ENCODE measurements at regions not wholly inside any gene's neighbourhood (a gene's known extent, or its start where the extent isn't known, plus 50 kb on each side); places are given as distances from the start of the nearest gene placed in this dataset.
"Not testable (repeated sequence)": the region's sequence is repeated elsewhere in the genome, so short reads cannot be mapped to it uniquely, and the experiment has no call there.

DNA sequence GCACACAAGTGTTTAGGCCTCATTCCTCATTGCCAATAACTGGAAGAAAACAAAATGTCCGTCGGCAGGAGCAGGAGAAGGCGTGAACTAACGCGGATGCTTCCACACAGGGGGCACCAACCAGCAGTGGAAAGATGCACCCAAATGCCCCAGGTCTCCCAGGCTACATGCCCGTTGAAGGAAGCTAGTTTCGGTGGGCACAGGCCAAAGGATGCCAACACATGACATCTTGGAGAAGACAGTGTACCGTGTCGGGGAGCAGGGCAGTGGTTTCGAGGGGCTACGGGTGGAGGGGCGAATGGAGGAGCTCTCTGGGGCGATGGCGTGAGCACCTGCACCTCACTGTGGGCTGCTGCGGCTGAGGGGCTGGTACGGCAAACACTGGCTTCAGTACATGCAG lies 64.7 kb upstream of the MUC20 start:
- POLR2A ChIA-PET (ENCODE audit: low non-redundant PET); H3K27me3 ChIP-seq (replicated peaks; ENCODE audit: insufficient read depth, low read depth, low read length, poor library complexity); BruUV-seq (replicated peaks); H3K4me3 ChIP-seq (ENCODE audit: low read depth, low read length, poor library complexity, severe bottlenecking); H3K4me1 ChIP-seq (ENCODE audit: insufficient read depth, low read length, poor library complexity, severe bottlenecking); H3K36me3 ChIP-seq (ENCODE audit: insufficient read depth, low read length, poor library complexity, severe bottlenecking); CTCF ChIA-PET; H3K9me3 ChIP-seq (ENCODE audit: low read depth, low read length, poor library complexity, severe bottlenecking); H3K27ac ChIP-seq (ENCODE audit: low read depth, low read length, poor library complexity, severe bottlenecking); intact Hi-C loops (cut with micrococcal nuclease; ENCODE audit: unreplicated experiment); DNase-seq (ENCODE audit: low spot score): not testable (repeated sequence)

- BruUV-seq (replicated peaks); POLR2A ChIA-PET (ENCODE audit: low non-redundant PET): not testable (repeated sequence)
Measured at GRCh38 chr3:195654746-195655145, 66.0 kb upstream of the MUC20 start.

DNA sequence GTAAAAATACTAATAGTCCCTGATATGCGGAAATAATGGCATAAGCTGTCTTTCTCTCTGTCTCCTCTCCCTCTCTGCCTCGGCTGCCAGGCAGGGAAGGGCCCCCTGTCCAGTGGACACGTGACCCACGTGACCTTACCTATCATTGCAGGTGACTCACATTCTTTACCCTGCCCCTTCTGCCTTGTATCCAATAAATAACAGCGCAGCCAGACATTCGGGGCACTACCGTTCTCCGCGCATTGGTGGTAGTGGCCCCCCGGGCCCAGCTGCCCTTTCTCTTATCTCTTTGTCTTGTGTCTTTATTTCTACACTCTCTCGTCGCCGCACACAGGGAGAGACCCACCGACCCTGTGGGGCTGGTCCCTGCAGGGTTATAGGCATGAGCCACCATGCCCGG lies 66.6 kb upstream of the MUC20 start:
- H3K4me3 ChIP-seq (ENCODE audit: low read depth, low read length, poor library complexity, severe bottlenecking); CTCF ChIA-PET; DNase-seq (ENCODE audit: low spot score); intact Hi-C loops (cut with micrococcal nuclease; ENCODE audit: unreplicated experiment); H3K4me1 ChIP-seq (ENCODE audit: insufficient read depth, low read length, poor library complexity, severe bottlenecking); H3K9me3 ChIP-seq (ENCODE audit: low read depth, low read length, poor library complexity, severe bottlenecking); H3K27ac ChIP-seq (ENCODE audit: low read depth, low read length, poor library complexity, severe bottlenecking); BruUV-seq (replicated peaks); H3K27me3 ChIP-seq (replicated peaks; ENCODE audit: insufficient read depth, low read depth, low read length, poor library complexity); H3K36me3 ChIP-seq (ENCODE audit: insufficient read depth, low read length, poor library complexity, severe bottlenecking); POLR2A ChIA-PET (ENCODE audit: low non-redundant PET): not testable (repeated sequence)

More at GRCh38 chr3:195654746-195655145, 66.0 kb upstream of the MUC20 start:
- CTCF ChIA-PET; intact Hi-C loops (cut with micrococcal nuclease; ENCODE audit: unreplicated experiment); H3K4me3 ChIP-seq (ENCODE audit: low read depth, low read length, poor library complexity, severe bottlenecking); H3K9me3 ChIP-seq (ENCODE audit: low read depth, low read length, poor library complexity, severe bottlenecking); H3K27ac ChIP-seq (ENCODE audit: low read depth, low read length, poor library complexity, severe bottlenecking); H3K36me3 ChIP-seq (ENCODE audit: insufficient read depth, low read length, poor library complexity, severe bottlenecking); H3K27me3 ChIP-seq (replicated peaks; ENCODE audit: insufficient read depth, low read depth, low read length, poor library complexity); H3K4me1 ChIP-seq (ENCODE audit: insufficient read depth, low read length, poor library complexity, severe bottlenecking); DNase-seq (ENCODE audit: low spot score): not testable (repeated sequence)

GRCh38 chr3:195653641-195654040 lies 67.1 kb upstream of the MUC20 start:
- H3K27ac ChIP-seq (ENCODE audit: low read depth, low read length, poor library complexity, severe bottlenecking); POLR2A ChIA-PET (ENCODE audit: low non-redundant PET); H3K36me3 ChIP-seq (ENCODE audit: insufficient read depth, low read length, poor library complexity, severe bottlenecking); H3K27me3 ChIP-seq (replicated peaks; ENCODE audit: insufficient read depth, low read depth, low read length, poor library complexity); H3K4me3 ChIP-seq (ENCODE audit: low read depth, low read length, poor library complexity, severe bottlenecking); DNase-seq (ENCODE audit: low spot score); BruUV-seq (replicated peaks); intact Hi-C loops (cut with micrococcal nuclease; ENCODE audit: unreplicated experiment); H3K4me1 ChIP-seq (ENCODE audit: insufficient read depth, low read length, poor library complexity, severe bottlenecking); H3K9me3 ChIP-seq (ENCODE audit: low read depth, low read length, poor library complexity, severe bottlenecking); CTCF ChIA-PET: not testable (repeated sequence)

DNA sequence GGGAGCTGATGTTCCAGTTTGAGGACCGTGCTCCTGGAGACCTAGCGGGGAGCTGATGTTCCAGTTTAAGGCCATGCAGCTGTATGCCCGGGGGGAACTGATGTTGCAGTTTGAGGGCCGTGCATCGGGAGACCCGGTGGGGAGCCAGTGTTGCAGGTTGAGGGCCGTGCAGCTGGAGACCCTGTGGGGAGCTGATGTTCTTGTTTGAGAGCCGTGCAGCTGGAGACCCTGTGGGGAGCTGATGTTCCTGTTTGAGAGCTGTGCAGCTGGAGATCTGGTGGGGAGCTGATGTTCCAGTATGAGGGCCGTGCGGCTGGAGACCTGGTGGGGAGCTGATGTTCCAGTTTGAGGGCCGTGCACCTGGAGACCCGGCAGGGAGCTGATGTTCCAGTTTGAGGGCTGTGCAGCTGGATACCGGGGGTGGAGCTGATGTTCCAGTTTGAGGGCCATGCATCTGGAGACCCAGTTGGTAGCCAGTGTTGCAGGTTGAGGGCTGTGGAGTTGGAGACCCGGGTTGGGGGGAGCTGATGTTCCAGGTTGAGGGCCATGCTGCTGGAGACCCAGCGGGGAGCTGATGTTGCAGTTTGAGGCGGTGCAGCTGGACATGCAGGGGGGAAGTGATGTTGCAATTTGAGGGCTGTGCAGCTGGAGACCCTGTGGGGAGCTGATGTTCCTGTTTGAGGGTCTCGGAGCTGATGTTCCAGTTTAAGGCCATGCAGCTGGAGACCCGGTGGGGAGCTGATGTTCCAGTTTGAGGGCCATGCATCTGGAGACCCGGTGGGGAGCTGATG lies 64.4 kb upstream of the APOD start:
- H3K27me3 ChIP-seq (replicated peaks; ENCODE audit: insufficient read depth, low read depth, low read length, poor library complexity); H3K9me3 ChIP-seq (ENCODE audit: low read depth, low read length, poor library complexity, severe bottlenecking); H3K4me1 ChIP-seq (ENCODE audit: insufficient read depth, low read length, poor library complexity, severe bottlenecking); POLR2A ChIA-PET (ENCODE audit: low non-redundant PET); H3K36me3 ChIP-seq (ENCODE audit: insufficient read depth, low read length, poor library complexity, severe bottlenecking); BruUV-seq (replicated peaks); DNase-seq (ENCODE audit: low spot score); H3K4me3 ChIP-seq (ENCODE audit: low read depth, low read length, poor library complexity, severe bottlenecking); H3K27ac ChIP-seq (ENCODE audit: low read depth, low read length, poor library complexity, severe bottlenecking): not testable (repeated sequence)
- CTCF ChIA-PET, result interaction anchor here (0.8 kb wide), 1 partner anchor 209 kb away, joined by 7 read pairs; no protein-coding TSS in a partner anchor
- intact Hi-C loops (cut with micrococcal nuclease; ENCODE audit: unreplicated experiment), result loop anchor here (10.0 kb wide), 1 partner anchor 207 kb away; no protein-coding TSS in a partner anchor

GRCh38 chr3:195645872-195646271 lies 62.1 kb upstream of the APOD start:
- H3K27ac ChIP-seq (ENCODE audit: low read depth, low read length, poor library complexity, severe bottlenecking); BruUV-seq (replicated peaks); H3K36me3 ChIP-seq (ENCODE audit: insufficient read depth, low read length, poor library complexity, severe bottlenecking); DNase-seq (ENCODE audit: low spot score); CTCF ChIA-PET; H3K9me3 ChIP-seq (ENCODE audit: low read depth, low read length, poor library complexity, severe bottlenecking); POLR2A ChIA-PET (ENCODE audit: low non-redundant PET); H3K4me3 ChIP-seq (ENCODE audit: low read depth, low read length, poor library complexity, severe bottlenecking); H3K4me1 ChIP-seq (ENCODE audit: insufficient read depth, low read length, poor library complexity, severe bottlenecking); H3K27me3 ChIP-seq (replicated peaks; ENCODE audit: insufficient read depth, low read depth, low read length, poor library complexity): not testable (repeated sequence)
- intact Hi-C loops (cut with micrococcal nuclease; ENCODE audit: unreplicated experiment), result loop anchor here (10.0 kb wide), 1 partner anchor 209 kb away; no protein-coding TSS in a partner anchor

DNA sequence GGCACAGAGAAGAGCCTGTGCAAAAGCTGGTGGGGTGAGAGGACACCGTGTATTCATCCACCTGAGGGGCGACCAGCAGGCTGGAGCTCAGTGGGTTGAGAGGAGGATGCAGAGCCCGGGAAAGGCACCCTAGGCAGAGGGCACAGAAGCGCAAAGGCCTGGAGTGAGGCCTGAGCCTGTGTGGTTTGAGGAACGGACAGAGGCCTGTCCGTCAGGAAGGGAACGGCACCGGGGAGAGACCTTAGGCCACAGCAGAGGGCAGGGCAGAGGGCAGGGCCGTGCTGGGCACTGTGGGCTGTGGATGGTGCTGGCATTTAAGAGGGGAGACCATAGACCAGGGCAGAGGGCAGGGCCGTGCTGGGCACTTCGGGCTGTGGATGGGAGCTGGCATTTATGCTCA lies 59.5 kb upstream of the APOD start:
- DNase-seq (ENCODE audit: low spot score); H3K4me1 ChIP-seq (ENCODE audit: insufficient read depth, low read length, poor library complexity, severe bottlenecking); BruUV-seq (replicated peaks); H3K27me3 ChIP-seq (replicated peaks; ENCODE audit: insufficient read depth, low read depth, low read length, poor library complexity); CTCF ChIA-PET; H3K4me3 ChIP-seq (ENCODE audit: low read depth, low read length, poor library complexity, severe bottlenecking); H3K36me3 ChIP-seq (ENCODE audit: insufficient read depth, low read length, poor library complexity, severe bottlenecking); POLR2A ChIA-PET (ENCODE audit: low non-redundant PET); H3K9me3 ChIP-seq (ENCODE audit: low read depth, low read length, poor library complexity, severe bottlenecking); H3K27ac ChIP-seq (ENCODE audit: low read depth, low read length, poor library complexity, severe bottlenecking): not testable (repeated sequence)
- intact Hi-C loops (cut with micrococcal nuclease; ENCODE audit: unreplicated experiment), result loop anchor here (10.0 kb wide), 1 partner anchor 212 kb away; no protein-coding TSS in a partner anchor

DNA sequence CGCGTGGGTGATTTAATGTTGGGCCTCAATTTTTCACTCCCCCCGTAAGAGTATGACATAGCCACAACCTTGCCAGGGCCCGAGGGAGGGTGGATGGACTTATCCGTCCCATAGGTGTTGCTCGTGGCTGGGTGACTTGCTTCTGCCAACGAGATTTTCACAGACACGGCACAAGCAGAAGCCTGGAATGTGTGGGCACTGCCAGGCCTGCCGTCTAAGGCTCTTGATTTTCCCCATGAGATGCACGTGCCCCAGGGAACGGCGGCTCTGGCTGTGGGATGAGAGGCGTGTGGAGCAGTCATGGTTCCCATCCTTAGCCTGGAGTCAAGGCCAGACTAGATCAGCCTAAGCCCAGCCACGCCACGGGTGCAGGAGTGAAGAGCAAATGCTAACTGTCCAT lies 58.6 kb upstream of the APOD start:
- H3K9me3 ChIP-seq (ENCODE audit: low read depth, low read length, poor library complexity, severe bottlenecking); BruUV-seq (replicated peaks); DNase-seq (ENCODE audit: low spot score); H3K4me3 ChIP-seq (ENCODE audit: low read depth, low read length, poor library complexity, severe bottlenecking); POLR2A ChIA-PET (ENCODE audit: low non-redundant PET); H3K27me3 ChIP-seq (replicated peaks; ENCODE audit: insufficient read depth, low read depth, low read length, poor library complexity); H3K27ac ChIP-seq (ENCODE audit: low read depth, low read length, poor library complexity, severe bottlenecking); CTCF ChIA-PET; H3K36me3 ChIP-seq (ENCODE audit: insufficient read depth, low read length, poor library complexity, severe bottlenecking); H3K4me1 ChIP-seq (ENCODE audit: insufficient read depth, low read length, poor library complexity, severe bottlenecking): not testable (repeated sequence)
- intact Hi-C loops (cut with micrococcal nuclease; ENCODE audit: unreplicated experiment), result loop anchor here (10.0 kb wide), 1 partner anchor 212 kb away; no protein-coding TSS in a partner anchor

All from A673 (cell line).